B cell (primary cell): ENCODE measurements at regions not wholly inside any gene's neighbourhood (a gene's known extent, or its start where the extent isn't known, plus 50 kb on each side); places are given as distances from the start of the nearest gene placed in this dataset.

Experiments used
- ATAC-seq: fragments of 200-7000 bp; cut with Tn5 transposase; one replicate; pipeline ENCODE4 v1.10.0; 2021; ENCODE audit warnings: low read depth, mild to moderate bottlenecking, moderate number of reproducible peaks, moderate library complexity
- CTCF ChIA-PET: fragments of 350-600 bp; sonication (Branson Sonifier 250); formaldehyde crosslinking; loops from one replicate; lab custom pipeline; 2021; ENCODE audit warnings: antibody characterized with exemption, inconsistent platforms; lab: Charles Lee
- POLR2A ChIA-PET: fragments of 350-600 bp; sonication (Branson Sonifier 250); formaldehyde crosslinking; loops from one replicate; lab custom pipeline; 2021; ENCODE audit warnings: antibody characterized with exemption; lab: Charles Lee
- DNase-seq: peaks from one replicate; pipeline ENCODE4 v3.0.0; 2013
- H2AFZ ChIP-seq: 2 replicates; pipeline ENCODE4 v1.6.1; 2012; ENCODE audit warnings: mild to moderate bottlenecking, low read depth, low read length; ENCODE audit not compliant: insufficient read depth, poor library complexity, severe bottlenecking
- H3K27ac ChIP-seq, 2 donors: 1 replicate in 1 of 2; 2 replicates in 1 of 2; pipeline ENCODE4 v1.5.1; 2012 to 2013; ENCODE audit warnings: low read length in 2 of 2, mild to moderate bottlenecking in 2 of 2, moderate library complexity in 1 of 2
- H3K27me3 ChIP-seq, 4 experiments: fragments of 200-600 bp in 1 of 4; sonication (generic) in 1 of 4; replicated peaks in 1 of 4; 1 replicate in 2 of 4; 2 replicates in 2 of 4; pipeline versions ENCODE4 v1.6.1 to v1.7.0; 2013 to 2016; ENCODE audit warnings: low read length in 3 of 4, mild to moderate bottlenecking in 2 of 4, mixed read lengths in 1 of 4, moderate library complexity in 1 of 4; ENCODE audit not compliant: insufficient read depth in 4 of 4, control insufficient read depth in 3 of 4; ENCODE audit errors: control extremely low read depth in 1 of 4
- H3K36me3 ChIP-seq, 2 experiments: replicated peaks in 1 of 2; 1 replicate in 1 of 2; 2 replicates in 1 of 2; pipeline versions ENCODE4 v1.6.1 to v1.7.1; 2013; ENCODE audit warnings: low read length in 1 of 2; ENCODE audit not compliant: insufficient read depth in 2 of 2, control insufficient read depth in 1 of 2; ENCODE audit errors: control extremely low read depth in 1 of 2, extremely low read depth in 1 of 2
- H3K4me1 ChIP-seq, 2 donors: fragments of 200-600 bp in 1 of 2; sonication (generic) in 1 of 2; 1 replicate in 1 of 2; 2 replicates in 1 of 2; pipeline versions ENCODE4 v1.5.1 to v1.6.1; 2013 to 2017; ENCODE audit warnings: low read length in 2 of 2; ENCODE audit not compliant: control insufficient read depth in 2 of 2, insufficient read depth in 2 of 2
- H3K4me2 ChIP-seq: replicated peaks from 2 replicates; pipeline ENCODE3; 2012; ENCODE audit warnings: mild to moderate bottlenecking, low read depth, low read length; ENCODE audit not compliant: poor library complexity, severe bottlenecking
- H3K4me3 ChIP-seq, 5 experiments: fragments of 200-600 bp in 1 of 5; sonication (generic) in 1 of 5; 1 replicate in 3 of 5; 2 replicates in 2 of 5; pipeline versions ENCODE4 v1.5.1 to v1.7.0; 2011 to 2016; ENCODE audit warnings: low read length in 4 of 5, mild to moderate bottlenecking in 4 of 5, low read depth in 2 of 5, control low read depth in 1 of 5, moderate library complexity in 1 of 5; ENCODE audit not compliant: insufficient read depth in 1 of 5; ENCODE audit errors: control extremely low read depth in 1 of 5, extremely low read depth in 1 of 5
- H3K79me2 ChIP-seq: fragments of 200-600 bp; sonication (generic); one replicate; pipeline ENCODE4 v1.6.0; 2016; ENCODE audit warnings: low read length; ENCODE audit not compliant: control insufficient read depth, insufficient read depth
- H3K9ac ChIP-seq: fragments of 200-600 bp; sonication (generic); 2 replicates; pipeline ENCODE4 v1.6.1; 2017; ENCODE audit warnings: mild to moderate bottlenecking, low read length, moderate library complexity
- H3K9me3 ChIP-seq, 3 donors: one replicate each; pipeline versions ENCODE4 v1.6.1 to v1.7.1; 2013; ENCODE audit warnings: low read length in 2 of 3; ENCODE audit not compliant: control insufficient read depth in 2 of 3, insufficient read depth in 1 of 3; ENCODE audit errors: control extremely low read depth in 1 of 3
- H4K20me1 ChIP-seq: 2 replicates; pipeline ENCODE4 v1.6.0; 2012; ENCODE audit warnings: mild to moderate bottlenecking, low read length; ENCODE audit not compliant: insufficient read depth, control insufficient read depth, poor library complexity, severe bottlenecking
- H3K27ac Mint-ChIP-seq: one replicate; pipeline ENCODE4 v1.8.0; 2021; ENCODE audit warnings: mixed read lengths
- H3K27me3 Mint-ChIP-seq: one replicate; pipeline ENCODE4 v1.8.0; 2021; ENCODE audit warnings: mixed read lengths
- H3K4me1 Mint-ChIP-seq: one replicate; pipeline ENCODE4 v1.8.0; 2021; ENCODE audit warnings: mixed read lengths
- H3K4me3 Mint-ChIP-seq: one replicate; pipeline ENCODE4 v1.8.0; 2021; ENCODE audit warnings: mixed read lengths
- H3K9me3 Mint-ChIP-seq: one replicate; pipeline ENCODE4 v1.8.0; 2022; ENCODE audit warnings: mixed read lengths; ENCODE audit not compliant: insufficient read depth
- CTCF ChIP-seq: fragments of 200-600 bp; IDR thresholded peaks from one replicate; pipeline ENCODE4 v1.8.0; 2022; ENCODE audit warnings: antibody characterized with exemption, mild to moderate bottlenecking
- EZH2 ChIP-seq: IDR thresholded peaks from 2 replicates; pipeline ENCODE4 v1.6.1; 2012; ENCODE audit warnings: borderline replicate concordance, low read depth, mild to moderate bottlenecking, moderate library complexity, low read length; ENCODE audit not compliant: insufficient read depth, poor library complexity, severe bottlenecking
- WGBS: methylation state at CpG from one replicate; pipeline ENCODE4 v1.1.5; 2013; ENCODE audit warnings: missing lambda C conversion rate; ENCODE audit not compliant: insufficient coverage; 5-methylcytosine and 5-hydroxymethylcytosine counted together
- intact Hi-C: fragments of 100-400 bp; cut with micrococcal nuclease; formaldehyde crosslinking; loops from one replicate; pipeline ENCODE4 v1.10.0; 2022

- no peak overlapping the region for H3K4me3 ChIP-seq
- H3K4me1 ChIP-seq: no peaks in the 10 kb centered on the region
- ChIA-PET CTCF (no interaction called here), POLR2A (no interaction called here)
- no peak overlapping the region for H3K4me3 Mint-ChIP-seq
- no peaks in the 10 kb centered on the region for H3K79me2 ChIP-seq
- WGBS: no CpG with 5 or more reads among the region's 2 CpGs
- no peak for ATAC-seq
- H3K27me3 ChIP-seq: no peaks in the 10 kb centered on the region
- H4K20me1 ChIP-seq: no peaks in the 10 kb centered on the region
- H3K36me3 ChIP-seq: no peaks in the 10 kb centered on the region
- H3K27me3 Mint-ChIP-seq: no peaks in the 10 kb centered on the region
- intact Hi-C loops: no loop called here
- H3K9ac ChIP-seq: no peak overlapping the region
- DNase-seq: no peak
- no peaks in the 10 kb centered on the region for H3K4me1 Mint-ChIP-seq
- H3K9me3 Mint-ChIP-seq: no peaks in the 10 kb centered on the region
- H3K9me3 ChIP-seq: no peaks in the 10 kb centered on the region
- H3K4me2 ChIP-seq: no peak overlapping the region
- H3K27ac ChIP-seq: no peak overlapping the region
- no peak overlapping the region for H3K27ac Mint-ChIP-seq
- no peak for TF ChIP-seq CTCF
- TF ChIP-seq EZH2: no peak
- H2AFZ ChIP-seq: no peak overlapping the region
Measured at GRCh38 chr4:18954538-18954937, 933.0 kb upstream of the LCORL start.

GRCh38 chr4:18953613-18954012 lies 932.1 kb upstream of the LCORL start:
- no peak overlapping the region for H3K4me3 ChIP-seq
- TF ChIP-seq EZH2: no peak
- TF ChIP-seq CTCF: no peak
- CTCF ChIA-PET: no interaction called here
- no peaks in the 10 kb centered on the region for H3K27me3 ChIP-seq
- no peaks in the 10 kb centered on the region for H3K79me2 ChIP-seq
- intact Hi-C loops: no loop called here
- H3K4me3 Mint-ChIP-seq: no peak overlapping the region
- H4K20me1 ChIP-seq: no peaks in the 10 kb centered on the region
- POLR2A ChIA-PET: no interaction called here
- H3K9ac ChIP-seq: no peak overlapping the region
- H3K27ac ChIP-seq: no peak overlapping the region
- no peak for ATAC-seq
- no peak for DNase-seq
- H3K4me1 Mint-ChIP-seq: no peaks in the 10 kb centered on the region
- no peaks in the 10 kb centered on the region for H3K9me3 Mint-ChIP-seq
- no peak overlapping the region for H3K27ac Mint-ChIP-seq
- no peak overlapping the region for H3K4me2 ChIP-seq
- no peaks in the 10 kb centered on the region for H3K4me1 ChIP-seq
- H3K36me3 ChIP-seq: no peaks in the 10 kb centered on the region
- no peaks in the 10 kb centered on the region for H3K9me3 ChIP-seq
- no peaks in the 10 kb centered on the region for H3K27me3 Mint-ChIP-seq
- H2AFZ ChIP-seq: no peak overlapping the region
